ENCODE measurements at regions not wholly inside any gene's neighbourhood (a gene's known extent, or its start where the extent isn't known, plus 50 kb on each side); places are given as distances from the start of the nearest gene placed in this dataset.

DNA sequence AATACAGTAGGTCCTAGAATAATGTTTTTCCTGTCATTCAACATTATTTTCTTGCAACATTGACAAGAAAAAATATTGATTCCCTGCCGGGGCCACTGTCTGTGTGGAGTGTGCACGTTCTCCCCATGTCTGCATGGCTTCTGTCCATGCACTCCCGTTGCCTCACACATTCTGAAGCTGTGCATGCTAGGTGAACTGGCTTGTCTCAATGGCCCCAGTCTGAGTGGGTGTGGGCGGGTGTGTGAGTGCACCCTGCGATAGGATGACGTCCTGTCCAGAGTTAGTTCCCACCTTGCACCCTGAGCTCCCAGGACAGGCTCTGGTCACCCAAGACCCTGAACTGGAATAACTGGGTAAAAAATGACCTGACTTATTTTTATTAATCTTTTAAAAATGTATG lies 186.1 kb downstream of the CAND1 start:
- Histone ChIP-seq H3K27ac (no peak overlapping the region), H3K4me3 (no peak overlapping the region), H3K9me3 (no peaks in the 10 kb centered on the region), H3K27me3 (no peaks in the 10 kb centered on the region), H3K4me1 (peaks cover 23% of the 10 kb centered on the region), H3K36me3 (ENCODE audit: low read depth, missing control alignments) (no peaks in the 10 kb centered on the region)
- WGBS, 2 donors, result 75 to 88% methylated on average over 6 of the region's 6 CpGs
- intact Hi-C loops (cut with DNase I; ENCODE audit: low total_unique reads), result no loop called here
- no peak for TF ChIP-seq POLR2A (IDR thresholded peaks at IDR 0.05)
- TF ChIP-seq, protein P1, sequence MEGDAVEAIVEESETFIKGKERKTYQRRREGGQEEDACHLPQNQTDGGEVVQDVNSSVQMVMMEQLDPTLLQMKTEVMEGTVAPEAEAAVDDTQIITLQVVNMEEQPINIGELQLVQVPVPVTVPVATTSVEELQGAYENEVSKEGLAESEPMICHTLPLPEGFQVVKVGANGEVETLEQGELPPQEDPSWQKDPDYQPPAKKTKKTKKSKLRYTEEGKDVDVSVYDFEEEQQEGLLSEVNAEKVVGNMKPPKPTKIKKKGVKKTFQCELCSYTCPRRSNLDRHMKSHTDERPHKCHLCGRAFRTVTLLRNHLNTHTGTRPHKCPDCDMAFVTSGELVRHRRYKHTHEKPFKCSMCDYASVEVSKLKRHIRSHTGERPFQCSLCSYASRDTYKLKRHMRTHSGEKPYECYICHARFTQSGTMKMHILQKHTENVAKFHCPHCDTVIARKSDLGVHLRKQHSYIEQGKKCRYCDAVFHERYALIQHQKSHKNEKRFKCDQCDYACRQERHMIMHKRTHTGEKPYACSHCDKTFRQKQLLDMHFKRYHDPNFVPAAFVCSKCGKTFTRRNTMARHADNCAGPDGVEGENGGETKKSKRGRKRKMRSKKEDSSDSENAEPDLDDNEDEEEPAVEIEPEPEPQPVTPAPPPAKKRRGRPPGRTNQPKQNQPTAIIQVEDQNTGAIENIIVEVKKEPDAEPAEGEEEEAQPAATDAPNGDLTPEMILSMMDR (IDR thresholded peaks at IDR 0.05), result no peak
- DNase-seq, result no peak

DNA sequence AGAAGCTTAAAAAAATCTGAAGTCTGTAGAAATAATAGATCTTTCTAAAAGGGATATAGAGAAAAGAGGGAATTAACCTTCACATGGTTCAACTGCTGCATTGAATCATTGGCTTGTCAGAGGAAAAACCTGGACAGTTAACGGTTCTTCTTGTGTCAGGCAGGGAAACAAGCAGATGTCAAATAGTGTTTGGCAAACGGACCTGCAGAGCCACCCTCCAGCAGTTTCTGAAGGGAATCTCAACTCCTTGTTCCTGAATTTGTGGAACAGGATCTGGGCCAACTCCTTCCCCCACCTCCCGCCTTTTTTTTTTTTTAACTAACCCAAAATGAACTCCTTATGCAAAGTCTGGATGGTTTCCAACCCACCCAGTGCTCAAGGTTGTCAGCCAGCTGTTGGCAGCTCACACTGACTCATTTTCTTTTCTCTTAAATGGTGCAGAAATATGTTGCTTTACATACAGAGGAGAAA lies 187.3 kb downstream of the CAND1 start:
- H3K36me3 ChIP-seq (ENCODE audit: low read depth, missing control alignments), result no peaks in the 10 kb centered on the region
- peak; percentile 31 for DNase-seq
- WGBS, 2 donors, result 11 to 29% methylated on average over 3 of the region's 3 CpGs
- peak overlapping the region in 1 of 2 donors; percentile 46 for H3K27ac ChIP-seq
- H3K27me3 ChIP-seq, result no peaks in the 10 kb centered on the region
- H3K4me1 ChIP-seq, result peaks cover 23% of the 10 kb centered on the region
- no peaks in the 10 kb centered on the region for H3K9me3 ChIP-seq
- H3K4me3 ChIP-seq, result no peak overlapping the region
- TF ChIP-seq, protein P1 (IDR thresholded peaks at IDR 0.05), result no peak
- no peak for TF ChIP-seq POLR2A (IDR thresholded peaks at IDR 0.05)
- intact Hi-C loops (cut with DNase I; ENCODE audit: low total_unique reads), result no loop called here

- intact Hi-C loops (cut with DNase I; ENCODE audit: low total_unique reads), result no loop called here
- H3K4me3 ChIP-seq, result no peak overlapping the region
- DNase-seq, result no peak
- peak overlapping the region in 1 of 2 donors; percentile 46 for H3K27ac ChIP-seq
- TF ChIP-seq, protein P1 (IDR thresholded peaks at IDR 0.05), result no peak
- TF ChIP-seq POLR2A (IDR thresholded peaks at IDR 0.05), result no peak
- 0 to 49% methylated on average over 2 of the region's 2 CpGs for WGBS, 2 donors
- no peaks in the 10 kb centered on the region for H3K9me3 ChIP-seq
- no peaks in the 10 kb centered on the region for H3K36me3 ChIP-seq (ENCODE audit: low read depth, missing control alignments)
- H3K27me3 ChIP-seq, result no peaks in the 10 kb centered on the region
- H3K4me1 ChIP-seq, result peaks cover 23% of the 10 kb centered on the region
Observed at GRCh38 chr12:67457136-67457535, 188.0 kb downstream of the CAND1 start.

DNA sequence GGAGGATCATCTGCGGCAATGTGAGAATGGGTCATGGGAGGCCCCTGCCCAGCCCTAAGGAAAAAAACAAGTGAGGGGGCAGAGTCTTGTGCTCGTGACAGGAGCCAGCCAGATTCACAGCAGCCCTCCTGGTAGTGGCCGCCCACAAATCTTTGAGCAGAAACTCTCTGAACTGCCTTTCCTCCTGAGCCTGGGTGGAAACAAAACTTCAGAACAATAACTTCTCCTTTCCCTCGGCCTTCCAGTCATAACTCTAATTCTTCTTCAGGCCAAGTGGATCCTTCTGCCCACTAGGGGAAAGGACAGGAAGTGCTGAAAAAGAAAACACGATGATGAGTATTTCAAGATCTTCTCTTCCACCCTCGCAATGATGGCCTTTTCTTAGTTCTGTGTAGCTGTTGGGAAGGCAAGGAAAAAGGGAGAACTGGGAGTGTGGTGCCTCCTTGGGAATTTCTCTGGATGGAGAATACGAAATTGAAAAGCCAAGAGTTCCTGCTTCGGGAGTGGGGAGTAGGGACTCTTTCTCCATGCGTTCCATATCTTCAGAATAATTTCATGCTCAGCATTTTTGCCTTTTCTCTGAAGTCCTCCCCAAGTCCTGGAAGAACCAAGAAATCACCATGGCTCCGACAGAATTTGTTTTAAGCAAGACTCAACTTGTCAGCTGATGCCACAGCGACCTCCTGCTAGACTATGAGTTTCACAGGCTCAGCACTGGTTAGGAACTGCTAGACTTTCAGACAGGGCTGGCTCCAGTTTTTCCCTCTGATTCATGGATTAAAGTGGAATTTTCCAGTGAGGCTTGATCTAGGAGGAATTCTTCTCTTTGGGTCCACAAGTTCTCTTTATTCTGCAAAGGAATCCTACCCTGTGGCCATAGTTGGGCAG lies 188.9 kb downstream of the CAND1 start:
- TF ChIP-seq, protein P1 (IDR thresholded peaks at IDR 0.05), result peak; percentile 21 to 49 (median 41)
- no peak for TF ChIP-seq POLR2A (IDR thresholded peaks at IDR 0.05)
- Histone ChIP-seq H3K4me1 (peaks cover 23% of the 10 kb centered on the region), H3K27me3 (no peaks in the 10 kb centered on the region), H3K36me3 (ENCODE audit: low read depth, missing control alignments) (no peaks in the 10 kb centered on the region), H3K4me3 (no peak overlapping the region), H3K9me3 (no peaks in the 10 kb centered on the region), H3K27ac (peak overlapping the region in 1 of 2 donors; percentile 3)
- intact Hi-C loops (cut with DNase I; ENCODE audit: low total_unique reads), result no loop called here
- WGBS, 2 donors, result 47 to 61% methylated on average over 11 of the region's 11 CpGs
- no peak for DNase-seq

Data from testis (tissue), 2 donors.